NCI-H1417 (cell line): ENCODE measurements at regions not wholly inside any gene's neighbourhood (a gene's known extent, or its start where the extent isn't known, plus 50 kb on each side); places are given as distances from the start of the nearest gene placed in this dataset.

Experiments
- DNase-seq, 3 experiments: peaks; one replicate each; lab custom pipeline; 2025; lab: John Stamatoyannopoulos, UW

DNA sequence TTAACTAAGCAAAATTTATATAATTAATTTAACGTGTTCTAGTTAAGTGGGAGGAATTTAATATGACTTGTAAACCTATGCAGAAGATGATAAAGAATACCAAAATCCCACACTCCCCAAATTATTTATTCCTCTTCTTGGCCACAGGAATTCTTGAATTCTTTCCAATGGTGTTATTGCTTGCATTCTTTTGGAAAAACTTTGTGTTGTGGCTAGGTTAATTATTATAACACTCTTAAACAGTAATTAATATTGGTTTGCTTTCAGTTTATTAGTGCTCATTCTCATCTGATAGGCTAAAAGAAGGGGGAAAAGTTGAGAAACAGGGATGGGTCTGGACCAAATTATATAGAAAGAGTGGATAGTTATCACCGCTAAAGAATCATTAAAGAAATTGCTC lies 141.5 kb upstream of the PABPC4L start:
- no peak for DNase-seq

DNA sequence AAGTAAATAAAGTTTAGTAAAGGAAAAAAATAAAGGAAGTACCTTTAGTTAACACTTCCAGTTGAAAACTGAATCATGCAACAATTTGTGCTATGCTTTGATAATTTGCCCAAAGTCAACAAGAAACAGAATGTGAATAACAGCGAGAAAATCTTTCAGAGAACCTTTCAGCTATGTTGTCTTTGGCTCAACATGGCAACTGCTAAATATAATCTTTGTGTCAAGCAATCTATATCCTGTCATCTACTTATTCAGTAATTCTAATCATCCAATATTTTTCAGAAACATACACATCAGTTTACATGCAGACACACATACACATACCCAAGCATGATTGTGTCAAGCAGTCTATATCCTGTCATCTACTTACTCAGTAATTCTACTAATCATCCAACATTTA lies 136.0 kb upstream of the PABPC4L start:
- no peak for DNase-seq

DNA sequence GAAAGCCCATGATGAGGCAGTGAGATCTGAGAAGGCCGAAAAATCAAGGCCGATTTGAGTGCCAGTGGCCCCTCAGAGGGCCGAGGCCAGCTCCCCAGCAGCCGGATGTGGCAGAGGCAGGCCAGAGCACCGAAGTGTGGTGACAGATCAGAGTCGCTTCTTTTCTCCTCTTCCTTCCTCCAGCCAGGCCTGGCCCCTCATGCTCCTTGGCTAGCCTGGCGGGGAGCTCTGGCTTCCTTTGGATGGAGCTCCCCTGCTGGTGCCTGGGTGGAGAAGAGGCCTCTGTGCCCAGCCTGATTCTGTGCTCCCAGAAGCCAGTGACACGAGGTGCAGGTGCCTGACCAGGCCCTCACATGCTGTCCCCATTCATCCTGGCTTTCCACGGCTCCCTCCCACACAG lies 127.2 kb upstream of the PABPC4L start:
- no peak for DNase-seq

DNA sequence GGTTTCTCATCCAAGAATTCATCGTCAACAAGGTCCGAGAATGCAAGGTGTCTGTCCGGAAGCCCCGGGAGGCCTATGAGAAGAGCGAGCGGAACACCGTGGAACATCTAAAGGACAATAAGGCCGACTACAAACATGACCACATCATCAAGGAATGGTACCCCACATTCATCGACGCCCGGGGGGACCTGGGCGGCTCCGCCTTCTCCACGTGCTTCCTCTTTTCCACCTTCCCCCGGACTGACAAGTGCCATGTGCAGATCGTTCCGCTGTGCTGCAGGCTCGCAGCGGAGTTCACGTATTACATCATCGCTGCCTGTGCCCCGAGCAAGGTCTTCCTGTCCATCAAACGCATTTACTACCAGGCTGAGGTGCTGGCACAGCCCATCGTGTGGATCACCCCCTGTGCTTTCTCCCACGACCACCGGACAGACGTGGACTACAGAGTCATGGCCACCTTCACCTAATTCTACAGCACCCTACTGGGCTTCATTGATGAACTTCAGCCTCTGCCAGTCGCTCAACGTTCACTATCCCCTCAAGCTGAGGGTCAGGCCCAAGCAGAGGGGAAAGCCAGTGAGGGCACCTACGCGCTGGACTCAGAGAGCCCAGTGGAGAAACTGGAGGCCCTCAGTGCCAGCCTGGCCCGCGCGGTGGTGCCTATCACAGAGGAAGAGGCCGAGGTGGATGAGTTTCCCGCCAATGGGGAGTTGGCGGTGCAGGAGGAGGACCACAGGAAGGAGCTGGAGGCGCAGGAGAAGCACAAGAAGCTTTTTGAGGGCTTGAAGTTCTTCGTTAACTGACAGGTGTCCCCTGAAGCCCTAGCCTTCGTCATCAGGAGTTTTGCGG lies 125.9 kb upstream of the PABPC4L start:
- no peak for DNase-seq

DNA sequence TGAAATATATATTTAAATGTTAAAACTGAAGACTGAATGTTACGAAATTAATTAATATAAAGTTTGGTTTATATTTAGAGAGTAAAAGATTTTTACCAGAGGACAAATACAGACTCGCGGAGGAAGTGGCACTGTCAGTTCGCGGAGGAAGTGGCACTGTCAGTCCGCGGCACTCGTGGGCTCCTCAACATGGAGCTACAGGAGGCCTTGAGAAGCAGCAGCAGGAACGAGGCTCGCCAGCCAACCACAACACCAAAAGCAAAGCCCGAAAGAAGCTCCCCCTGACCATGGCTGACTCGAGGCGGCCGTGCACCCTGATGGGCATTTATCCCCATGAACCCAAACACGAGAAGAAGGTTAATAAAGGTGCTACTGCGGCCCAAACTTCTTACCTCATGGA lies 125.3 kb upstream of the PABPC4L start:
- DNase-seq: no peak

DNA sequence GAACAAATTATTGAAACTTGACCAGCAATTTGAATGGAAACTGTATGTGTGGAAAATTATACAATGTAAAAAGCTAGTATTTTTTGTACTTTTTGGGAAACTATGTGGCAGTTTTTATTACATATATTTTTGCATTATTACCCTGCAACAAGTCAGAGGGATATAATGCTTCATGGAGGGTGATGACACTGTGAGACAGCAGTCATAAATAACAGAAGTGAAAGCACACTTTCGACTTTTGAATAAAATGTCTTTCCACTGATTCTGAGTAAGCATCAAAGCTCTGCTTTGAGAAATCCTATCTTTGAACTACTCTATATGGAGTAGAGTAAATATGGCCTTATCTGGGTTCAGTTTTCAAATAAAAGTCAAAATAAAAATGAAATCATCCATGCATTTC lies 122.6 kb upstream of the PABPC4L start:
- no peak for DNase-seq

DNA sequence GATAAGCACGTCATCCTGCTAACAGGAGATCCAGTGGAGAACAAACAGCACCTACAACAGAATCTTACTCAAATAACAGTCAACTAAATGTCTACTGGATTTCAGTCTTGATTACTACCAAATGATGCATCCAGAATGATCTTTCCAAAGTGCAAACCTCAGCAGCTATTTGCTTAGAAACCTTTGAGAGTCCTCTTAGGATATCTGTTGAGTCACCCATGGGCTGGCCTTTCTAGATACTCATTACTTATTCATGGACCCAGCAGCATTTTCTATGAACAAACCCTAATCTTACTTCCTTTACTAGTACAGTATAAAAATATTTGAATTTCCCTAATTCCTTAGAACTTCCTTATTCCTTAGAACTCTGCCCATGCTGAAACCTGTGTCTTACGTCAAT lies 118.5 kb upstream of the PABPC4L start:
- no peak for DNase-seq

DNA sequence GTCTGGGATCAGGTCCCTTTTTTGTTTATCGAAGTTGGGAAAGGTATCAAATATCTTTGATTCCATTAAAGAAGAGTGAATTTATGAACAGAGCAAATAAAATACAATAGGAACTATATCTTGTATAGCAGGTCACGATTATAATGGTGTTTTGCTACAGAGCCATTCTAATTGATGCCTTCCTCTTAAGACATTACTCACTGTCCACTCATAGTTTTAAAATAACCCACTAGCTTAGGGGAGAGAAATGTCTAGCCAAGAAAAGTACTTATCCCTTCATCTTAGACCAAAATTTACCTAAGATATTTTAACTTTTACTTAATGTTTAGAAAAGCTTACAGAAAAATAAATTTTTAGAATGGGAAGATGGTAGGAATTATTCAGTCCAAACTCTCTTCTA lies 112.0 kb upstream of the PABPC4L start:
- no peak for DNase-seq

DNA sequence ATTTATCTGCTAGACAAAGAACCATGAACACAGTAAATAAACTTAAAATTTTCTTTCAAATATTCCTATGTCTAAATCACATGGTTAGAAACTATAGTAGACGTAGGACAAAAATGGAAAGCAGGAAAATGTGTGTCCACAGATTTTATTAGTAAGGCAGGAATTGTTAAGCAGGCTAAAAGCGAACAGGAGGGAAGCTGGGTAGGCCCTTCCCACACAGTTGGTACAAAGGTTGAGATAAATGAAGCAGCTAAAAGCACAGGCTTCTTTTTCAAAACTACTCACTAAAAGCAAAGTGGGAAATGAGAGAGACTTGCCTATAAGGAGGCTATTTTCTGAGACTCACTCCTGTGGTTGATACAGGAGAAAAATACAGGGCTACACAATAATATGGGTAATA lies 108.1 kb upstream of the PABPC4L start:
- DNase-seq: no peak

DNA sequence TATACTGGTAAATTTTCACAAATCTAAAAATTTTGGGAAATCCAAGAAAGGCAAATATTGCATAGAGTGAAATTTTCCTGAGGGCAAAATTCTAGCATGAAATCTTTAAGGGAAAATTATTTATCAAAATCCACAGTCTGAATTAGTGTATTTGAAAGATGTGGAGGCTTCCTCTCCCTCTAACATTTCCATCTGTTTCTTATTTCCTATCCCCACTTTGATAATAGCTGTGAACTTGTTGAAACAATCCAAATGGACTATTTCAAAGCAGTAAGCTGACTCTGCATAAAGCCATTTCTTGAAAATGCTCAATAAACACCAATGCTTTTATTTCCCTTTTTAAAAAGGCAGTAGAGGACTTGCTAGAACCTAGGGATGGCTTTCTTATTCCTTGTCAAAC lies 107.3 kb upstream of the PABPC4L start:
- DNase-seq: no peak

DNA sequence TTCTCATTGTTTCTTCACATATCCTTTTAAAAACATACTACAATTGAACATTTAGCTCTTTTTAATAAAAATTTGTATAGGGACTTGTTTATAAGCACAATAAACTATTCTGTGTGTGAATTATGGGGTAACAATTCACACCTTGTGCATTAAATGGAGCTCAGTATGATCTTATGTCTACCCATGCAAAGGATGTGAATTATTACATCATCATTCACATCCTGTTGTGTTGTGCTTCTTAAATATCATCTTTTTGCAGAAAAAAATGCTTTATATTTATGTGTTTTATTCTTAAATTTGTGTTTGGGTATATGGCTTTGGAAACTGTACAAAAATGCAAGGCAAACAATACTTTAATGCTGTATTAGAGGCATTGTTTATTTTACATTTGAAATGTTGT lies 96.7 kb upstream of the PABPC4L start:
- DNase-seq: no peak

DNA sequence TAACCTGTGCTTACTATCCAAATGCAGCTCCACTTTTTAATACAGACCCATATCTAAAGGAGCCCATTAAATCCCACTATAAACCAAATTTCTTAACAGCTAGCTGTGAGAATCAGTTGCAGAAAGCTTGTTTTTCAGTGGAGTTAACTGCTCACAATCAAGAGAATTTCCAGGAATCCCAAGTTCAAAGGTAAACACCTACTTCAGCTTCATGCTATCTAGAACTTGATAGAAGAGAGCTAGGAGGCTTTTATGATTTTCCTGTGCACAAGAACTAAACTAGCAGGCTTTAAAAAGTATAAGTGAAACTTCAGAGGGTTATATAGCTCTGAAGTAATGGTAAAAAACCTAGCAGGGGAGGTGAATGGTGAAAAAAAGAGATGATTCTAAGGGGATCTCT lies 96.2 kb upstream of the PABPC4L start:
- no peak for DNase-seq

DNA sequence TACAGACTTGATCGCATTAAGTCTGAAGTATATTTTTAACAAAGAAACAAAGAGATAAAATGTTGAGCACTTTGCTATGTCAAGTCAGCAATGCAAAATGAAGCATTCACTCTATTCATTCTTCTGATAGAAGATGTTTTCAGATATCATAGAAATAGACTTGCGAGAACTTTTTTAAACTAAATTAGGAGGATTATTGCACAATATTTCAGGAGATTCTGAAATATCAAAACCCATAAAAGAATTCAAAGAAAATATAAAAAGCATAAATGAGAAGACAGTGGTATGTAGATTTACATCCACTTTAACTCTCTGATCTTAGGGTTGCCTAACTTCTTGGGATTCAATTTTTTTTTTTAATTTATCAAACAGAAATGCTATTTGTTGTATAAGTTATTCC lies 81.1 kb upstream of the PABPC4L start:
- DNase-seq: no peak

DNA sequence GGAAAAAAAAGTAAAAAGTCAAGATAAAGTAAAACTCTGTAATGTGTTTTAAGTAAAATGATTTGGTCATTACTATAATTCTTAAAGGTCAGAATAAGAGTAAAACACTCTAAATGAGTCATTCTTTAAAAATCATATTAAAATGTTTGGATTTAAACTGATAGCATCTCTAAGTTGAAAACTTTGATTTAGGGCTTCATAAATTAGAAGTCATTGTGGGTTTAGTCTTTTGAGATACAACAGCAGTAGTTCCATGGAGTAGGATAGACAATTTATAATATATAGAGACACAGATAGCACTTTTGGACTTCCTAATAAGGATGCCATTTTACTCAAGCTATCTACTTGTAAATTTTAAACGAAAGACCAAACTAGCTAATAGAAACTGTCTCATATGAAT lies 77.1 kb upstream of the PABPC4L start:
- no peak for DNase-seq

DNA sequence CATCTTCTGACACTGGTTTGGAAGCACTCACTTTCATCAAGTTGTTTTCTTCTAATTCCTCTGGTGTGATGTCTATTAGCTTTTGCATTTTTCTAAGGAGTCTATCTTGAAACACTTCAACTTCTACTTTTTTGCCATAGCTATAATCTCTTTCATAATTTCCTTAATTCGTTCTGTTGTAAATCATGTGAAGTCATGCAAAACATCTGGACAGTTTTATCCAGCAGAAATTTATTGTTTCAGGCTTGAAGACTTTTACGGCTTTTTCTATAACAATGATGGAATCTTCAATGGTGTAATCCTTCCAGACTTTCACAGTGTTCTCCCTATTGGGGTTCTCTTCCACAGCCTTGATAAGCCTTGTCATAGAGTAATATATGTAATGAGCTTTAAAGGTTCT lies 74.9 kb upstream of the PABPC4L start:
- no peak for DNase-seq

DNA sequence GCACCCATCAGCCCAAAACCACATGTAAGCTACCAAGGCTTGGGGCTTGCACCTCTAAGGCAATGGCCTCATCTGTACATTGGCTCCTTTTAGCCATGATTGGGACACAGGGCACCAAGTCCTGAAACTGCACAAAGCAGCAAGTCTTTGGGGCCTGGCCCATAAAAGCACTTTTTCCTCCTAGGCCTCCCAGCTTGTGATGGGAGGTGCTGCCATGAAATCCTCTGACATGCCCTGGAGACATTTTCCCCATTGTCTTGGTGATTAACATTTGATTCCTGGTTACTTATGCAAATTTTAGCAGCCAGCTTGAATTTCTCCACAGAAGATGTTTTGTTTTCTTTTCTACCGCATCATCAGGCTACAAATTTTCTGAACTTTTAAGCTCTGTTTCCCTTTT lies 58.5 kb upstream of the PABPC4L start:
- no peak for DNase-seq
